ENCODE measurements at regions not wholly inside any gene's neighbourhood (a gene's known extent, or its start where the extent isn't known, plus 50 kb on each side); places are given as distances from the start of the nearest gene placed in this dataset.
"Not testable (repeated sequence)": the region's sequence is repeated elsewhere in the genome, so short reads cannot be mapped to it uniquely, and the experiment has no call there.

- no peak overlapping the region for H3K27ac ChIP-seq (ENCODE audit: low read length)
- H3K9ac ChIP-seq (ENCODE audit: low read length): no peak overlapping the region
- no peaks in the 10 kb centered on the region for H3K9me3 ChIP-seq (ENCODE audit: low read length)
- H3K4me3 ChIP-seq (ENCODE audit: low read length): no peak overlapping the region
- no peaks in the 10 kb centered on the region for H3K27me3 ChIP-seq (ENCODE audit: insufficient read depth, low read depth, low read length)
- H3K4me2 ChIP-seq (ENCODE audit: low read length): no peak overlapping the region
- H2AFZ ChIP-seq (ENCODE audit: low read depth, low read length): no peak overlapping the region
- H3K79me2 ChIP-seq (replicated peaks; ENCODE audit: insufficient read depth, low read length): no peaks in the 10 kb centered on the region
- TF ChIP-seq REST (IDR thresholded peaks at IDR 0.05; ENCODE audit: borderline replicate concordance): no peak
- TF ChIP-seq MXI1 (conservative IDR thresholded peaks at IDR 0.05; ENCODE audit: poor library complexity, severe bottlenecking): no peak
- no peak for TF ChIP-seq SMC3 (conservative IDR thresholded peaks at IDR 0.05; ENCODE audit: poor library complexity)
- TF ChIP-seq RAD21 (conservative IDR thresholded peaks at IDR 0.05): no peak
- no peak for TF ChIP-seq CTCF (IDR thresholded peaks at IDR 0.05; ENCODE audit: poor library complexity, severe bottlenecking)
- TF ChIP-seq EP300 (conservative IDR thresholded peaks at IDR 0.05; ENCODE audit: poor library complexity, severe bottlenecking): no peak
- TF ChIP-seq EZH2 (IDR thresholded peaks at IDR 0.05; ENCODE audit: borderline replicate concordance, insufficient read depth, low read length, poor library complexity, severe bottlenecking): no peak
- TF ChIP-seq TAF1 (IDR thresholded peaks at IDR 0.05; ENCODE audit: low read depth): no peak
- TF ChIP-seq POLR2AphosphoS5 (IDR thresholded peaks at IDR 0.05): no peak
- no peaks in the 10 kb centered on the region for H4K20me1 ChIP-seq (ENCODE audit: insufficient read depth)
- H3K9me2 ChIP-seq (ENCODE audit: insufficient read depth, low read length): no peaks in the 10 kb centered on the region
- H3F3A ChIP-seq (ENCODE audit: insufficient read depth, low read length, poor library complexity, severe bottlenecking): no peaks in the 10 kb centered on the region
- no peaks in the 10 kb centered on the region for H3K36me3 ChIP-seq (ENCODE audit: insufficient read depth, low read length)
Measured at GRCh38 chr2:134008837-134009236, 245.0 kb upstream of the MGAT5 start.

- no peaks in the 10 kb centered on the region for H3K27me3 ChIP-seq (ENCODE audit: insufficient read depth, low read depth, low read length)
- no peak overlapping the region for H3K4me3 ChIP-seq (ENCODE audit: low read length)
- H3K9me3 ChIP-seq (ENCODE audit: low read length): no peaks in the 10 kb centered on the region
- H3F3A ChIP-seq (ENCODE audit: insufficient read depth, low read length, poor library complexity, severe bottlenecking): no peaks in the 10 kb centered on the region
- H3K36me3 ChIP-seq (ENCODE audit: insufficient read depth, low read length): no peaks in the 10 kb centered on the region
- no peak overlapping the region for H3K4me2 ChIP-seq (ENCODE audit: low read length)
- H3K9ac ChIP-seq (ENCODE audit: low read length): no peak overlapping the region
- H3K79me2 ChIP-seq (replicated peaks; ENCODE audit: insufficient read depth, low read length): no peaks in the 10 kb centered on the region
- no peaks in the 10 kb centered on the region for H3K9me2 ChIP-seq (ENCODE audit: insufficient read depth, low read length)
- no peak overlapping the region for H3K27ac ChIP-seq (ENCODE audit: low read length)
- H2AFZ ChIP-seq (ENCODE audit: low read depth, low read length): no peak overlapping the region
- H4K20me1 ChIP-seq (ENCODE audit: insufficient read depth): no peaks in the 10 kb centered on the region
- TF ChIP-seq EP300 (conservative IDR thresholded peaks at IDR 0.05; ENCODE audit: poor library complexity, severe bottlenecking): no peak
- TF ChIP-seq TAF1 (IDR thresholded peaks at IDR 0.05; ENCODE audit: low read depth): no peak
- TF ChIP-seq REST (IDR thresholded peaks at IDR 0.05; ENCODE audit: borderline replicate concordance): no peak
- TF ChIP-seq CTCF (IDR thresholded peaks at IDR 0.05; ENCODE audit: poor library complexity, severe bottlenecking): no peak
- no peak for TF ChIP-seq POLR2AphosphoS5 (IDR thresholded peaks at IDR 0.05)
- no peak for TF ChIP-seq RAD21 (conservative IDR thresholded peaks at IDR 0.05)
- TF ChIP-seq MXI1 (conservative IDR thresholded peaks at IDR 0.05; ENCODE audit: poor library complexity, severe bottlenecking): no peak
- no peak for TF ChIP-seq EZH2 (IDR thresholded peaks at IDR 0.05; ENCODE audit: borderline replicate concordance, insufficient read depth, low read length, poor library complexity, severe bottlenecking)
- no peak for TF ChIP-seq SMC3 (conservative IDR thresholded peaks at IDR 0.05; ENCODE audit: poor library complexity)
Measured at GRCh38 chr2:134009440-134009839, 244.4 kb upstream of the MGAT5 start.

- not testable (repeated sequence) for H4K20me1 ChIP-seq (ENCODE audit: insufficient read depth); H3K9ac ChIP-seq (ENCODE audit: low read length); H3K27me3 ChIP-seq (ENCODE audit: insufficient read depth, low read depth, low read length); H3K27ac ChIP-seq (ENCODE audit: low read length); H3K79me2 ChIP-seq (replicated peaks; ENCODE audit: insufficient read depth, low read length); H2AFZ ChIP-seq (ENCODE audit: low read depth, low read length); H3K4me3 ChIP-seq (ENCODE audit: low read length); H3K36me3 ChIP-seq (ENCODE audit: insufficient read depth, low read length); H3K9me3 ChIP-seq (ENCODE audit: low read length); H3K4me2 ChIP-seq (ENCODE audit: low read length); H3K9me2 ChIP-seq (ENCODE audit: insufficient read depth, low read length); H3F3A ChIP-seq (ENCODE audit: insufficient read depth, low read length, poor library complexity, severe bottlenecking)
Measured at GRCh38 chr2:134009906-134010305, 244.0 kb upstream of the MGAT5 start.
